Tibial nerve (tissue), 4 donors: ENCODE measurements at regions not wholly inside any gene's neighbourhood (a gene's known extent, or its start where the extent isn't known, plus 50 kb on each side); places are given as distances from the start of the nearest gene placed in this dataset.

ENCODE experiments used
- DNase-seq, 2 donors: peaks; one replicate each; pipeline ENCODE4 v3.0.0-alpha.2; 2019; ENCODE audit warnings: low spot score in 2 of 2
- H3K27ac ChIP-seq, 4 donors: fragments of 200-600 bp; sonication (generic) in 3 of 4; one replicate each; pipeline ENCODE4 v1.5.1; 2017 to 2019; ENCODE audit warnings: mild to moderate bottlenecking in 1 of 4
- H3K27me3 ChIP-seq, 2 donors: fragments of 200-600 bp; sonication (generic) in 1 of 2; one replicate each; pipeline versions ENCODE4 v1.5.1 to v1.6.0; 2017 to 2019
- H3K36me3 ChIP-seq, 3 donors: fragments of 200-600 bp; sonication (generic); one replicate each; pipeline ENCODE4 v1.5.1; 2018 to 2019
- H3K4me1 ChIP-seq, 4 donors: fragments of 200-600 bp; sonication (generic) in 3 of 4; one replicate each; pipeline ENCODE4 v1.5.1; 2017 to 2019
- H3K4me3 ChIP-seq, 4 donors: fragments of 200-600 bp; sonication (generic) in 3 of 4; one replicate each; pipeline ENCODE4 v1.5.1; 2017 to 2019; ENCODE audit warnings: mild to moderate bottlenecking in 1 of 4, moderate library complexity in 1 of 4
- H3K9me3 ChIP-seq, 4 donors: fragments of 200-600 bp; sonication (generic) in 3 of 4; one replicate each; pipeline ENCODE4 v1.5.1; 2017 to 2019
- EP300 ChIP-seq, 2 donors: sonication (generic); formaldehyde crosslinking; IDR thresholded peaks; one replicate each; pipeline ENCODE4 v1.6.1; 2017; ENCODE audit warnings: antibody characterized with exemption in 2 of 2, mild to moderate bottlenecking in 1 of 2
- POLR2A ChIP-seq, 2 donors: fragments of 450-650 bp; IDR thresholded peaks; one replicate each; pipeline ENCODE4 v1.6.1; 2017; ENCODE audit warnings: antibody characterized with exemption in 2 of 2, mild to moderate bottlenecking in 2 of 2, moderate library complexity in 2 of 2
- WGBS, 2 donors: methylation state at CpG; one replicate each; pipeline ENCODE4 v1.1.5; 2018; 5-methylcytosine and 5-hydroxymethylcytosine counted together
- TF ChIP-seq, protein P1 (sequence below), 5 experiments: fragments of 200-600 bp in 3 of 5; fragments of 450-650 bp in 2 of 5; sonication (generic) in 3 of 5; IDR thresholded peaks; one replicate each; pipeline ENCODE4 v1.5.1; 2016 to 2019; ENCODE audit warnings: antibody characterized with exemption in 5 of 5, mild to moderate bottlenecking in 3 of 5, moderate library complexity in 2 of 5

GRCh38 chr4:1569461-1570151 lies 114.5 kb downstream of the FAM53A start:
- H3K4me1 ChIP-seq = peaks cover 0 to 8% (median 0%) of the 10 kb centered on the region in 4 donors
- no peak overlapping the region for H3K4me3 ChIP-seq
- WGBS, 2 donors = 68 to 71% methylated on average over 19 to 20 of the region's 20 CpGs
- peaks cover 0 to 36% of the 10 kb centered on the region in 2 donors for H3K27me3 ChIP-seq
- H3K9me3 ChIP-seq = no peaks in the 10 kb centered on the region
- TF ChIP-seq, protein P1, sequence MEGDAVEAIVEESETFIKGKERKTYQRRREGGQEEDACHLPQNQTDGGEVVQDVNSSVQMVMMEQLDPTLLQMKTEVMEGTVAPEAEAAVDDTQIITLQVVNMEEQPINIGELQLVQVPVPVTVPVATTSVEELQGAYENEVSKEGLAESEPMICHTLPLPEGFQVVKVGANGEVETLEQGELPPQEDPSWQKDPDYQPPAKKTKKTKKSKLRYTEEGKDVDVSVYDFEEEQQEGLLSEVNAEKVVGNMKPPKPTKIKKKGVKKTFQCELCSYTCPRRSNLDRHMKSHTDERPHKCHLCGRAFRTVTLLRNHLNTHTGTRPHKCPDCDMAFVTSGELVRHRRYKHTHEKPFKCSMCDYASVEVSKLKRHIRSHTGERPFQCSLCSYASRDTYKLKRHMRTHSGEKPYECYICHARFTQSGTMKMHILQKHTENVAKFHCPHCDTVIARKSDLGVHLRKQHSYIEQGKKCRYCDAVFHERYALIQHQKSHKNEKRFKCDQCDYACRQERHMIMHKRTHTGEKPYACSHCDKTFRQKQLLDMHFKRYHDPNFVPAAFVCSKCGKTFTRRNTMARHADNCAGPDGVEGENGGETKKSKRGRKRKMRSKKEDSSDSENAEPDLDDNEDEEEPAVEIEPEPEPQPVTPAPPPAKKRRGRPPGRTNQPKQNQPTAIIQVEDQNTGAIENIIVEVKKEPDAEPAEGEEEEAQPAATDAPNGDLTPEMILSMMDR (IDR thresholded peaks at IDR 0.05) = no peak
- no peak for DNase-seq
- no peaks in the 10 kb centered on the region for H3K36me3 ChIP-seq
- H3K27ac ChIP-seq = no peak overlapping the region

GRCh38 chr4:1568855-1569460 lies 115.2 kb downstream of the FAM53A start:
- Histone ChIP-seq H3K9me3 (no peaks in the 10 kb centered on the region), H3K4me1 (peaks cover 0 to 8% (median 0%) of the 10 kb centered on the region in 4 donors), H3K27me3 (peaks cover 0 to 42% of the 10 kb centered on the region in 2 donors), H3K27ac (no peak overlapping the region), H3K36me3 (no peaks in the 10 kb centered on the region), H3K4me3 (no peak overlapping the region)
- TF ChIP-seq, protein P1 (IDR thresholded peaks at IDR 0.05) = no peak
- TF ChIP-seq EP300 (IDR thresholded peaks at IDR 0.05) (no peak), POLR2A (IDR thresholded peaks at IDR 0.05) (no peak)
- WGBS, 2 donors = 55 to 57% methylated on average over 19 to 23 of the region's 31 CpGs
- no peak for DNase-seq

DNA sequence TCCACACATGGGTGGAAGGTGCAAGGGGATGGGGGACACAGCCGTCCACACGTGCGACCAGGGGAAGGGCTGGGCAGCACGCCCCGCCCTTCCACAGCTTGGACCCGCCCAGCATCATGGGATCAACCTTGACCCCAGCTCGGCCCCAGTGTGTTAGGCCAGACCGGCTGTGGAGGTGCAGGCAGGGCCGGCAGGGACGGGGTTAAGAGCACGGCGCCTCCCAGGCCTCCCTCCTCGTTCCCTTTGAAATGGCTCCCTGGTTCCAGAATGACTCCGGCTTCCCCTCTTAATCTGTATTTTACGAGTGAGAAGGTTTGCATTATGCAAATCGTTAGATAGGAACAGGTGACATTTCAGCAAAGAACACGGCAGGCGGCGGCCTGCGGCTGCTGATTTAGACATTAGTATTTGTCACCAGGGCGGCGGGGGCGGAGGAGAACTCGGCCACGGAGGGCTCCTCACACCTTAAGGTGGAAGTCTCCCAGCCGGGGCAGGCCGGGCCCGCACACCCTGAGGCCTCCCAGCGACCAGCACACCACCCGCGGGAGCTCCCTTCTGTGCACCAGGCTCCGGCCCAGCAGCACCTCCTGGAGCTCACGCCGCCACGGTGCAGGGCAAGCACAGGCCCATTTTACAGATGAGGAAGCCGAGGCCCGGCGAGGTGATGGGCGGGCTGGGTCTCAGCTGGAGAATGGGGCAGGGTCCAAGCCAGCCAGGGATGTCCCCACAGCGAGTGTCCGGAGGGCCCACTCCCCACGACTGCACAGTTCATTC lies 116.1 kb downstream of the FAM53A start:
- Histone ChIP-seq H3K36me3 (no peaks in the 10 kb centered on the region), H3K27me3 (peaks cover 0 to 52% of the 10 kb centered on the region in 2 donors), H3K9me3 (no peaks in the 10 kb centered on the region), H3K4me3 (no peak overlapping the region), H3K4me1 (peaks cover 0 to 8% (median 0%) of the 10 kb centered on the region in 4 donors), H3K27ac (no peak overlapping the region)
- DNase-seq = no peak
- TF ChIP-seq POLR2A (IDR thresholded peaks at IDR 0.05) (no peak), EP300 (IDR thresholded peaks at IDR 0.05) (no peak)
- TF ChIP-seq, protein P1 (IDR thresholded peaks at IDR 0.05) = no peak
- WGBS, 2 donors = 39 to 43% methylated on average over 36 to 39 of the region's 42 CpGs

GRCh38 chr4:1567519-1567807 lies 116.7 kb downstream of the FAM53A start:
- H3K4me3 ChIP-seq = no peak overlapping the region
- peaks cover 0 to 55% of the 10 kb centered on the region in 2 donors for H3K27me3 ChIP-seq
- no peaks in the 10 kb centered on the region for H3K9me3 ChIP-seq
- no peaks in the 10 kb centered on the region for H3K36me3 ChIP-seq
- peaks cover 0 to 8% (median 0%) of the 10 kb centered on the region in 4 donors for H3K4me1 ChIP-seq
- no peak overlapping the region for H3K27ac ChIP-seq
- WGBS, 2 donors = 55 to 80% methylated on average over 2 to 6 of the region's 6 CpGs
- TF ChIP-seq POLR2A (IDR thresholded peaks at IDR 0.05) (no peak), EP300 (IDR thresholded peaks at IDR 0.05) (no peak)
- TF ChIP-seq, protein P1 (IDR thresholded peaks at IDR 0.05) = no peak
- DNase-seq = no peak
